BE2C (cell line): ENCODE measurements at regions not wholly inside any gene's neighbourhood (a gene's known extent, or its start where the extent isn't known, plus 50 kb on each side); places are given as distances from the start of the nearest gene placed in this dataset.

Source experiments
- DNase-seq: peaks from one replicate; pipeline ENCODE4 v3.0.0-alpha.2; 2020
- H3K27me3 ChIP-seq: fragments of 250-450 bp; sonication (Bioruptor Pico); 2 replicates; pipeline ENCODE4 v1.5.1; 2020; ENCODE audit warnings: mild to moderate bottlenecking
- H3K36me3 ChIP-seq: fragments of 250-450 bp; sonication (Bioruptor Pico); 2 replicates; pipeline ENCODE4 v1.5.1; 2020; ENCODE audit warnings: mild to moderate bottlenecking
- H3K4me1 ChIP-seq: fragments of 250-450 bp; sonication (Bioruptor Pico); 2 replicates; pipeline ENCODE4 v1.5.1; 2020
- H3K4me3 ChIP-seq: 2 replicates; pipeline ENCODE4 v1.5.1; 2011; ENCODE audit warnings: low read depth, low read length
- H3K9me3 ChIP-seq: fragments of 250-450 bp; sonication (Bioruptor Pico); 2 replicates; pipeline ENCODE4 v1.5.1; 2020
- TF ChIP-seq, protein P1 (sequence below): IDR thresholded peaks from 2 replicates; pipeline ENCODE4 v1.5.1; 2012; ENCODE audit warnings: mild to moderate bottlenecking, low read depth, low read length

DNA sequence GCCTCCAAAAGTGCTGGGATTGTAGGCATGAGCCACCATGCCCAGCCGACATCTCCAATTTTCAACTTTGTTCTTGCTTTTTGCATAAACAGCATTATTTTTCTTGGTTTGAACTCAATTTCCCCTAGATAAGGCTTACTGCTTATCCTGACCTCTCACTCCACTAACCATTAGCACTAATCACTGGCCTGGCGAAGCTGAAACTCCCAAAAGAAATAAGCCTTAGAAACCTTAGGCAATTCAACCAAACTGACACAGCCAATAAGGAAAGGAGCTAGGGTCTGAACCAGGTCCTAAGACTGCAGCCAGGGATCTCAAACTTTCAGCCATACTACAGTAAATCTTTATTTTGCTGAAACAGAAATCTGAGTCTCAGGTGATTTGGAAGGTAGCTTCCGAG is 448.0 kb downstream of the RMST start:
- Histone ChIP-seq H3K4me3 (no peak overlapping the region), H3K27me3 (no peaks in the 10 kb centered on the region), H3K9me3 (no peaks in the 10 kb centered on the region; the same call in 1 of the 2 replicates), H3K36me3 (no peaks in the 10 kb centered on the region), H3K4me1 (no peaks in the 10 kb centered on the region)
- TF ChIP-seq, protein P1, sequence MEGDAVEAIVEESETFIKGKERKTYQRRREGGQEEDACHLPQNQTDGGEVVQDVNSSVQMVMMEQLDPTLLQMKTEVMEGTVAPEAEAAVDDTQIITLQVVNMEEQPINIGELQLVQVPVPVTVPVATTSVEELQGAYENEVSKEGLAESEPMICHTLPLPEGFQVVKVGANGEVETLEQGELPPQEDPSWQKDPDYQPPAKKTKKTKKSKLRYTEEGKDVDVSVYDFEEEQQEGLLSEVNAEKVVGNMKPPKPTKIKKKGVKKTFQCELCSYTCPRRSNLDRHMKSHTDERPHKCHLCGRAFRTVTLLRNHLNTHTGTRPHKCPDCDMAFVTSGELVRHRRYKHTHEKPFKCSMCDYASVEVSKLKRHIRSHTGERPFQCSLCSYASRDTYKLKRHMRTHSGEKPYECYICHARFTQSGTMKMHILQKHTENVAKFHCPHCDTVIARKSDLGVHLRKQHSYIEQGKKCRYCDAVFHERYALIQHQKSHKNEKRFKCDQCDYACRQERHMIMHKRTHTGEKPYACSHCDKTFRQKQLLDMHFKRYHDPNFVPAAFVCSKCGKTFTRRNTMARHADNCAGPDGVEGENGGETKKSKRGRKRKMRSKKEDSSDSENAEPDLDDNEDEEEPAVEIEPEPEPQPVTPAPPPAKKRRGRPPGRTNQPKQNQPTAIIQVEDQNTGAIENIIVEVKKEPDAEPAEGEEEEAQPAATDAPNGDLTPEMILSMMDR = no peak
- no peak for DNase-seq

DNA sequence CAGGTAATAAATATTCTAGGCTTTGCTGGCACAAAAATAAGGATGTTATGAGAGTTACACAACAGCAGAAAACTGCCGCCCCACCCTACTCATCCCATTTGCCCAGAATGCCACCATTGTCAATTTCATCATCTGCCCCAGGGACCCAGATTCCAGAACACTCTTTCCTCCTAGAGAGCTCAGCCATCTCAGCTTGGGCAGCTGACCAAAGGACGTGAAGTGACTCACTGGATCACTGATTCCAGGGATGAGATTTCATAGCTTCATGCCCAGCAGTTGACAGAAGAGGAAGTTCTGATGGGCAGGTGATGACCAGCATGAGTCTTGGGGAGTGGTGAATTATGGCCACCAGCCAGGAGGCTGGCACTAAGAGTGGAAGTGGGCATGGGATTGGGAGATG is 450.3 kb downstream of the RMST start:
- DNase-seq = no peak
- Histone ChIP-seq H3K4me3 (no peak overlapping the region), H3K27me3 (no peaks in the 10 kb centered on the region), H3K9me3 (no peaks in the 10 kb centered on the region; the same call in 1 of the 2 replicates), H3K4me1 (no peaks in the 10 kb centered on the region), H3K36me3 (no peaks in the 10 kb centered on the region)
- TF ChIP-seq, protein P1 = no peak

DNA sequence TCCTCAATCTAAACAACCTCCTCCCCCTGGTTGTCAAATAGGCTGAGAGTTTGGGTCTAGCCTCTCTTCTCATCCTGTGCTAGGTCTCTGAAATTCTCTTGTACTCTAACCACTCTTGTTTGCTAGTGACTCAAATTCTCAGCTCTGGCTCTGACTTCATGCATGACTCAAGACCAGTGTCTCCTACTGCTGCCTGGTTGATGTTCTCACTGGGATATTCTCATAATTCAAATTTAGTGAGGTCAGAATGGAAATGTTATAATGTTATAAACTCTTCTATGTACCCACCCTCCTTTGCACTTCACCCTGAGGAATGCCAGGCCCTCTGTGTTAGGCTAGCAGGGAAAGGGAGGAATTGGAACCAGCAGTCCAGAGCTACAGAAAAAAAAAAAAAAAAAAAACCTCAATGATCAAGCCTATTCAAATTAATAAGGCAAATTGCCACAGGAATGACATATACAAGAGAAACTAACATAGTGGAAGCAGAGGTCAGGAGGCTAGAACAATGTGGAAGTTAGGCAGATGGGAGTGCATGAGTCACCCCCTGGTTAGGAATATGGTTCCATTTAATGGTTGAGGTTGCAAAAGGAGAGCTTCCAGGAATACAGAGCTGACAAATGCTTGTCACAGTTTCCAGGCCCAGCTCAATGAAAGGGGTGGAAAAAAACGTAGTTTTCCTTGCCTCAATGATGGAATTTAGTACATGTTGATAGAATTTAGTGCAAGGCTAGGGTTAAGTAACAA is 459.5 kb downstream of the RMST start:
- no peaks in the 10 kb centered on the region for H3K9me3 ChIP-seq
- no peaks in the 10 kb centered on the region for H3K4me1 ChIP-seq
- H3K4me3 ChIP-seq = no peak overlapping the region
- H3K27me3 ChIP-seq = no peaks in the 10 kb centered on the region
- TF ChIP-seq, protein P1 = no peak
- no peaks in the 10 kb centered on the region for H3K36me3 ChIP-seq
- no peak for DNase-seq

DNA sequence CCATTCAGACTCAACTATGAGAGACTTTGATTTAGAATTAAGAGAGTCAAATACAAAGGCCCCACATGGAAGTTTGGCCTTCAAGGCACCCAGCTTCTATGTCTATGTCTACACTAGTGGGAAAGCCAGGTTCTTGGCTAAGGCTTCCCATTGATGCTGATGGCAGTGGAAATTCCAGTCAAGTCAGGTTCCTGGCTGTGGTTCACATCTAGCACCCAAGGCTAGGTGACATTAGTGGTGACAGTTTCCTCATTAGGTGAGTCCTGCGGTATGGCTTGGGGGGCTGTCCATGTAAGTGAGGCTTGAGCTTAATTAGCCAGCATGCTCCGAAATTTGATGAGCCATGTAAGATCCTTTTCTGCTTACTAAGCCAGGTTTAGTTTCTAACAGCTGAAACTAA is 460.9 kb downstream of the RMST start:
- H3K4me3 ChIP-seq = no peak overlapping the region
- H3K27me3 ChIP-seq = no peaks in the 10 kb centered on the region
- no peak for DNase-seq
- TF ChIP-seq, protein P1 = no peak
- H3K4me1 ChIP-seq = no peaks in the 10 kb centered on the region
- H3K9me3 ChIP-seq = no peaks in the 10 kb centered on the region
- H3K36me3 ChIP-seq = no peaks in the 10 kb centered on the region

DNA sequence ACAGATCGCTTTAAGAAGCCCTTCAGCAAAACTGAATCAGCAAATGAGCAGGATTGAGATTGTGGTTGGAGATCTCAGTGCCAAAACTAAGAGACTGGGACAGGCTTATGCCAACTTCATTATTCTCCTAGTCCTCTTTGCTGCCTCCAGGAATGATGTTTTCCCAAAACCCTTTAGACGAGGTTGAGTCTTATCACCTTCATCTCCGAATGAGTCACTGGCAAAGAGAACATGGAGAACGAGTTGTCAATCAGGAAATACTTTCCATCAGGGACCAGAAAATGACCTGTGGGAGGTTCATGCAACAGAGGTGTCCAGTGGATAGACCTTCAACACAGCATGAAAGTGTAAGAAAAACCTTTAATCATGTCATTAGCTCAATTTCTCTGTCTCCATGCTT is 461.5 kb downstream of the RMST start:
- DNase-seq = no peak
- Histone ChIP-seq H3K27me3 (no peaks in the 10 kb centered on the region), H3K4me1 (no peaks in the 10 kb centered on the region), H3K4me3 (no peak overlapping the region), H3K9me3 (no peaks in the 10 kb centered on the region), H3K36me3 (no peaks in the 10 kb centered on the region)
- TF ChIP-seq, protein P1 = no peak

DNA sequence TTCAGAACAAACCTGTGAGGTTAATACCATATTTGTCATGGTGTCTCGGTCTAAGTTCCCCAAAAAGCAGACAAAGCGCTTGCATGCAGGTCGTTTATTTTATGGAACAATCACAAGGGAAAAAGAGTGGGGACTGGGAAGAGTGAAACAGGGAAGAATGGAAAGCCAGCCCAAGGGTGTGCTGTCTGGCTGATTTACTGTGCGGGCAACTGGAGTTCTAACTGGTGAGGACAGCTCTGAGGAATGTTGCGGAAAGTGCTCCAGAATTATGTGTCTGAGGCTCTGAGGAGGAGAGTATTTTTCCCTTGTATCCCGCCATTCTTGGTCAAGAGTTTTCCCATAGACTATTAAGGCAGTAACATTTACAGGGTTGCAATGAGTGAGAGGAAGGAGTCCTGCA is 465.4 kb downstream of the RMST start:
- Histone ChIP-seq H3K9me3 (no peaks in the 10 kb centered on the region), H3K4me1 (no peaks in the 10 kb centered on the region), H3K27me3 (no peaks in the 10 kb centered on the region), H3K36me3 (no peaks in the 10 kb centered on the region), H3K4me3 (no peak overlapping the region)
- TF ChIP-seq, protein P1 = no peak
- no peak for DNase-seq
